HG02763 (cell line): ENCODE measurements at regions not wholly inside any gene's neighbourhood (a gene's known extent, or its start where the extent isn't known, plus 50 kb on each side); places are given as distances from the start of the nearest gene placed in this dataset.

Experiments used
- ATAC-seq: cut with Tn5 transposase; IDR thresholded peaks from one replicate; pipeline ENCODE4 v1.9.1; 2021; ENCODE audit warnings: mild to moderate bottlenecking, moderate library complexity; ENCODE audit not compliant: unreplicated experiment

DNA sequence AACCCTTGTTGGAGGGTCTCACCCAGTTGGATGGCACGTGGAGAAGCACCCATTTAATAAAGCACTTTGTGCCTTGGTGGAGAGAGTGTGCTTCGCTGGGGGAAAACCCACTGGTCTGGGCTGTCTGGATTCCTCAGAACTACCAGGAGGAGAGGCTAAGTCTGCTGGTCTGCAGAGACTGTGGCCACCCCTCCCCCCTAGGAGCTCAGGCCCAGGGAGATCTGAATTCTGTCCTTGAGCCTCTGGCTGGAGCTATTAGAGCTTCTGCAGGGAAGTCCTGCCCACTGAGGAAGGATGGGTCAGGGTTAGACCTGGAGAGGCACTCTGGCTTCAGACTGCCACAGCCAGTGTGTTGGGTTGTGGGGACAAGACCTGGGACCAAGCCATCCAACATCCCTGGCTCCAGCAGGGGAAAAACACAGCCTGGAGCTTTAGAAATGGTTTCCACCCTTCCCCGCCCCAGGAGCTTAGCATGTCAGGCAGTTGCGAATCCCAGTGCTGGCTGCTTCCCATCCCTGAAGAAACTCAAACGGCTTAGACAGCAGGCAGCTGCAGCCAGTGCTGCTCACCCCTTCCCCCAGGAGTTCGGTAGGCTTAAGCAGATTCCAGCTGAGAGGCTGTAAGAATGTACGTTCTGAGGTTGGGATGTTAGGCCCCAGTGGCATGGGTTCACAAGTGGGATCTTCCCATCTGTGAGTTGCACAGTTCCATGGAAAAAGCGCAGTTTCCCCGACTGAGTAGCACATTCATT is 288.3 kb downstream of the TGFB2 start:
- ATAC-seq: no peak

DNA sequence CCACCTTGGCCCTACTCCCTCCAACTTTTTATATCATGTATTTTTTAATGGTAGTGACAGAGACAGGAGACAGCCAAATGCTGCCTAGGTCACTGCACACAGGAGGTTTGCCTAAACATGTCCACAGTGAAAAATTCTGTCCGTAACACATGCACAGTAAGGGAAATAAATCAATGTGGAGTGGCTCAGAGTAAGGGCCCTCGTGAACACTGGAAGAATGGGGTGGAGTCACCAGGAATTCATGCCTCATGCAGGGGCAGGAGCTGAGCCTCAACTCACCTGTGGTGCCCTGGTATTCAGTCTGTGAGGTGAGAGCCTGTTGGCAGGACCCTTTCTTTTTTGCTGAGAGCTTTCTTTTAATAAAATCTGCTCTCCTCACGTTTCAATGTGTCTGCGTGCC is 289.1 kb downstream of the TGFB2 start:
- ATAC-seq: no peak

DNA sequence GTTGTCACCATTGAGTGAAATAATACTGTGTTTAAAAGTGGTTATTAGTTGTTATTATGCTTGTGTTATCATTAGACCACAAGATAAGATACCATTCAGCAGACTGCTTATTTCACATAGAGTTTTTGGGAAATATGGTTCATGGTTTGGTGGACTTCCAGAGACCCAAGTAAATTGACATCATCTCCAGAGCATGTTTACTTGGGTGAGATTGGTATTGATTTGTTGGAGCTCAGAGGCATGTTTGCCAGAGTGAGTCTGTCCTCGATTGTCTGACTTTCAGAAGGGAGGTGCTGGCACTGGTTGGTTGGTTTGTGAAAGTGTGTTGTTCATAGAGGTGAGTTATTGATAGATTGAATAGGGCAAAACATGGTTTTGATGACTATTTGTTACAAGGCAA is 291.4 kb downstream of the TGFB2 start:
- ATAC-seq: no peak

GRCh38 chr1:218640173-218640572 is 295.0 kb downstream of the TGFB2 start:
- no peak for ATAC-seq

DNA sequence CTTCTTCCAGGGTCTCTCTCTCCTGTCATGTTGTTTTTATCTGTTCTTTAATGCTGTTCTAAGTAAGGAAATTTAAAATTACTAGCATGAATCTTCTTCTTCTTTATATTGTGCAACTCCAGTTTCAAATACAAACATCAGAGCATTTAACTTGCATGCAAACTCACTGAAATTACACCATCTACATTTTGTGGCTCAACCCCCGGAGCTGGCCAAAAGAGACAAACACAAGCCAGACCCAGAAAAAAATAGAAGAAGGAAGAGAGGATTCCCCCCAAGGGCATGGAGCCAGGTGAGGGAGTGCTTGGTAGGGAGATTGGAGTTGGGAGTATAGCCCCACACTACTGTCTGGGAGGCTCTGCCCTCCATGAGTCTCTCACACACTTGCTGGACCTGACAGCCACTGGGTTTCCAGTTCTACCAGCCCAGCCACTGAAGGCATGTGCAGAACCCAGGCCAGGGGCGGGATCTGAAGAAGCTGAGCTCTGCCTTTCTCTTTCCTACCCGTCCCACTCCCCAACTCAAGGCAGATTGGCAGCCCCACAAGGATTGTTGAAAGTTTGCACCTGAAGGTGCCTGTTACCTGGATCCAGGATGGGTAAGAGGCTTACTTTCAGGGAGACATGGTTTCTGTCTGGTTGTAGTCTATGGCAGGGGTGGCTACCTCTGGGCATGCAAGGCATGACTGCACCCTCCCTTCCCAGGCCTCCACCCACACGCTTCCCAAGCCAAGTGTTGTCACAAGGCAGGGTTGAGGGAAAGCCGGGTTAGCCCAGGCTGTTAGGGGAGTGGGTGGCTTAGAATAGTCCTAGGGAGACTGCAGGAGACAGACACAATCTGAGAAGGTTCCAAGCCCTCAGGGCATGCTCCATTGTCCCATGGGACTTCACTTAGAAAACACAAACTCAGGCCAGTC is 297.2 kb downstream of the TGFB2 start:
- no peak for ATAC-seq

DNA sequence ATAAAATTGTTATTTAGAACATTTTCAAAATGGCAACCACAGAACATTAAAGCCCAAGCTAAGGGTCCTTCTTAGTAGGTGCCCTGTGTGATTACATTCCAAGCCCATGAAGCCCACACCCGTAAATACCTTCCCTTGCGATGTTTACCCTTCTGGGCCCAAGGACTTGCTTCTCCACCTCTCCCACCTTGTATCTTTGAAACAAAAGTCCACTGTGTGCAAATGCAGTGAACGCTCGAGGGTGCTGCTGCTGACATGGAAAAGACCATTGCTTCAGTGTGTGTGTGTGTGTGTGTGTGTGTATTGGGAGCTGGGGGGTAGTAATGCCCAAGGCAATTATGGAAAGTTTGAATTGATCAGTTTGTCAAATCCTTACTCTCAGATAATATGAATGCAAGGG is 298.1 kb downstream of the TGFB2 start:
- no peak for ATAC-seq

DNA sequence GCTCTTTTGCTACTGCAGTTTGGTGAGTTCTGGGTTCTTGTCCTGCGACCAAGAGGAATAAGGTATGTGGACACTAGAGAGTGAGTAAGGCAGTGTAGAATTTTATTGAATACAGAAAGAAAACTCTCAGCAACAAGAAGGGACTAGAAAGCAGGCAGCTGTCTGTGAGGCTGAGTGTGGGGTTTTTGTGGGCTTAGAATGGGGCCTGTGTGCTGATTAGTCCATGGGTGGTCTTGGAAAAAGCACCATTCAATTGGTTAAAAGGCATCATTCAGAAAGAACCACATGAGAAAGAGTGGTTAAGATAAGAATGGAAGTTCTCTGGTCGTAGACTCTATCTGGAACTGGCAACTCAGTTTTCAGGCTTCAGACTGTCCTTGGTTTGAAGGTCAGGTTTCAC is 298.8 kb downstream of the TGFB2 start:
- ATAC-seq: no peak

DNA sequence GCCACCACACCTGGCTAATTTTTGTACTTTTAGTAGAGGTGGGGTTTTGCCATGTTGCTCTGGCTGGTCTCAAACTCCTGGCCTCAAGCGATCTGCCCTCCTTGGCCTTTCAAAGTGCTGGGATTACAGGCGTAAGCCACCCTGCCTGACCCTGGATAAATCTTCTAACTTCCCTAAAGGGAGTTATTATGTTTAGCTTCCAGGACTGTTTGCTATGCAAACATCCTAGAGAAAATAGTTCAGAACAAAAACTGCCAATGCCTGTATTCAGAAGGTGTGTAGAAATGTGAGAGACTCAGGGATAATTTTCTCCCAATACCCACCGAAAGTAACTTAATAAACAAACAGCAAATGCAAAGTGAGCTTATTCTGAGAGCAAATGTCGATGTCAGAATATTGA is 301.2 kb downstream of the TGFB2 start:
- no peak for ATAC-seq

- ATAC-seq: no peak
Measured at GRCh38 chr1:218656301-218657037, 311.3 kb downstream of the TGFB2 start.

- ATAC-seq: no peak
Measured at GRCh38 chr1:218658269-218658668, 313.1 kb downstream of the TGFB2 start.

DNA sequence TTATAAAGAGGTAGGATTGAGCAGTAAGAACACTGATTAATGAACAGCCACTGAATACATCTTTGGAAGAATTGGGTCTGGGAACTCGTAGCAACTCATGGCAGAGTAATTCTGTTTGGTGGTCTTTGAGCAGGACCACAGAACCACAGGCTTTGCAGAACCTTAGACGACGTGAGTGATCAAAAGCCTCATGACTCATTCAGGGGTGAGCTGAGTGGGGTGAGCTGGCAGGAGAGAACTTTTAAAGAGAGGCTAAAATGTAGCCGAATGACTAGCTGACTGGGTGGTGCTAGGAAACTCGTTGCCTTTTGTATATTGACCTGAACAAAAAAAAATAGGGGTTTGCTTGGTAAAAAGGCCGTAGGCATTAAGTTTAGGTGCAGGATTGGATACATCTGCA is 313.8 kb downstream of the TGFB2 start:
- ATAC-seq: no peak

GRCh38 chr1:218659911-218660677 is 315.0 kb downstream of the TGFB2 start:
- ATAC-seq: no peak

GRCh38 chr1:218660678-218661053 is 315.5 kb downstream of the TGFB2 start:
- no peak for ATAC-seq

- no peak for ATAC-seq
Measured at GRCh38 chr1:218661411-218661810, 316.3 kb downstream of the TGFB2 start.

DNA sequence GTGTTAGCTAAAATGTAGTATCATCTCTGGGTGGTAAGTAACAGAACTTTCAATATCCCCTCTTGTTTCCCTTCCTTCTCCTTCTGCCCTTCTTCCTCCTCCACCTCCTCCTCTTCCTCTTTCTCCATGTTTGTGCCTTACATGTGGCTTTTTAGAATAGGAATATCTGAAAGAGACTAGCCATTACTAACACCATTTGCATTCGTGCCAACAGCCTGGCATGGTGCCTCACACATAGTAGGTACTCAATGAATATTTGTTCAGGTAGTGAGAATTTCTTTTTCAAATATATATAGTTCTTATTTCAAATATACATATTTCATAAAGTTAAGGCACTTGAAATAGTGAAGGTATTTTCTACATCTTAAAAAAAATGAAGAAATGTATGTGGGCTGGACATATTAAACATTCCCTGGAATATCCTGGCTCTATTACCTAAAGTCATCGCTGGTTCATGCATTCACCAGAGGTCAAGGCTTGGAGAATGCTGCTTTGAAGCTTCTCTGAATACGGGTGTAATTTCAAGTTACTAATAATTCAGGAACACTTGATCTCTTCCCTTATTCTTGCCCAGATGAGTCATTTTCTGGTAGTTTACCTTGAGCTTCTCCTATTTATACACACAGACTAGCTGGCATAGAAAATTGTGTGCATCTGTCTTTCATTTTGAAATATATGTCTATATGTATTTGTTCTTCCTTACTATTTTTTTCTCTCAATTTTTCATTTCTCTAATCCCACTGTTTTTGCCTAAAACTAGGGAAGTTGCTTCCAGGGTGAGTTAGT is 319.4 kb downstream of the TGFB2 start:
- ATAC-seq: no peak

DNA sequence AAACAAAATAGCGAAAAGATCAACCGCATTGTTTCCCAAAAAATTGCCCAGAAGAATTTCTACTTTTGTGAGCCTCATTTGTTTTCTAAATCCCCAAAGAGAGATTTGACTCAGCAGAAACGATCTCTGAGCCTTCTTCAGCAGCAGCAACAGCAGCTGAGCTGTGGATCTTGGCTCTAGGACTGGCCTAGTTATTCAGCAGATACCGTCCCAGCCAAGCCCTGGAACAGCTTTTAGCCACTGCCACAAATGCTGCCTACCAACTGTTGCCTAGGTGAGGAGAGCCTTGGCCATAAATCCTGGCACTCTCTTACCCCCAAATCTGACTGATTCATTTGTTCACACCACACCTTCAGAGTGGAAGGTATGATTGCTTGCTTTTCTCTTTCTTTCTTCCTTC is 320.1 kb downstream of the TGFB2 start:
- no peak for ATAC-seq

GRCh38 chr1:218666263-218666662 is 321.1 kb downstream of the TGFB2 start:
- no peak for ATAC-seq

GRCh38 chr1:218667781-218668516 is 322.8 kb downstream of the TGFB2 start:
- ATAC-seq: no peak

DNA sequence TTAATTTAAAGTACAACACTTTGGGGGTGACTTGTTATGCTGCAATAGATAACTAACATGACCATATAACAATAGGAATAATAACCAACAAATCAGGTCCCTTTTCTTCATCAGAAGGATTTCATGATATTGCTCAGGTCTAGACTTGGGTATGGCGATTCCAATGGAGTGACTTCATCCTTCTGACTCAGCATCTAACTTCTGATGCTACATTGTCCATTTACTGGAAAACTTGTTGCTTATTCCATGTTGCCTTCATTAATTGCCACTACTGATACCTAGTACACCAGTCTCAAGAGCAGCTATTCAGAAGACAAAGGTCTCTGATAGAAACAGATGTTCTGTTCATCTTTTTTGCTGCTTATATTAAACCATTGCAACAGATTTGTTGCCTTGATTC is 324.3 kb downstream of the TGFB2 start:
- ATAC-seq: no peak
